ENCODE measurements at regions not wholly inside any gene's neighbourhood (a gene's known extent, or its start where the extent isn't known, plus 50 kb on each side); places are given as distances from the start of the nearest gene placed in this dataset.

- H3K4me3 ChIP-seq = no peak overlapping the region
- H3K4me1 ChIP-seq (replicated peaks) = no peaks in the 10 kb centered on the region
- TF ChIP-seq, protein P1, sequence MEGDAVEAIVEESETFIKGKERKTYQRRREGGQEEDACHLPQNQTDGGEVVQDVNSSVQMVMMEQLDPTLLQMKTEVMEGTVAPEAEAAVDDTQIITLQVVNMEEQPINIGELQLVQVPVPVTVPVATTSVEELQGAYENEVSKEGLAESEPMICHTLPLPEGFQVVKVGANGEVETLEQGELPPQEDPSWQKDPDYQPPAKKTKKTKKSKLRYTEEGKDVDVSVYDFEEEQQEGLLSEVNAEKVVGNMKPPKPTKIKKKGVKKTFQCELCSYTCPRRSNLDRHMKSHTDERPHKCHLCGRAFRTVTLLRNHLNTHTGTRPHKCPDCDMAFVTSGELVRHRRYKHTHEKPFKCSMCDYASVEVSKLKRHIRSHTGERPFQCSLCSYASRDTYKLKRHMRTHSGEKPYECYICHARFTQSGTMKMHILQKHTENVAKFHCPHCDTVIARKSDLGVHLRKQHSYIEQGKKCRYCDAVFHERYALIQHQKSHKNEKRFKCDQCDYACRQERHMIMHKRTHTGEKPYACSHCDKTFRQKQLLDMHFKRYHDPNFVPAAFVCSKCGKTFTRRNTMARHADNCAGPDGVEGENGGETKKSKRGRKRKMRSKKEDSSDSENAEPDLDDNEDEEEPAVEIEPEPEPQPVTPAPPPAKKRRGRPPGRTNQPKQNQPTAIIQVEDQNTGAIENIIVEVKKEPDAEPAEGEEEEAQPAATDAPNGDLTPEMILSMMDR (IDR thresholded peaks at IDR 0.05) = no peak
- TF ChIP-seq POLR2AphosphoS5 (IDR thresholded peaks at IDR 0.05) = no peak
- TF ChIP-seq POLR2A (IDR thresholded peaks at IDR 0.05) = no peak
- no peaks in the 10 kb centered on the region for H3K9me3 ChIP-seq
- no peak overlapping the region for H3K27ac ChIP-seq
- no peak for DNase-seq (ENCODE audit: low spot score)
- no peaks in the 10 kb centered on the region for H3K36me3 ChIP-seq
- no peaks in the 10 kb centered on the region for H3K27me3 ChIP-seq (replicated peaks; ENCODE audit: insufficient read depth)
- intact Hi-C loops (cut with DNase I) = no loop called here
Measured at GRCh38 chr17:68732301-68732749, 131.2 kb upstream of the FAM20A start.

GRCh38 chr17:68731465-68731864, 130.3 kb upstream of the FAM20A start:
- H3K9me3 ChIP-seq = no peaks in the 10 kb centered on the region
- no peak for DNase-seq (ENCODE audit: low spot score)
- no peak overlapping the region for H3K4me3 ChIP-seq
- no peaks in the 10 kb centered on the region for H3K27me3 ChIP-seq (replicated peaks; ENCODE audit: insufficient read depth)
- 84% methylated on average over 4 of the region's 4 CpGs for WGBS
- H3K4me1 ChIP-seq (replicated peaks) = no peaks in the 10 kb centered on the region
- intact Hi-C loops (cut with DNase I) = no loop called here
- H3K27ac ChIP-seq = no peak overlapping the region
- TF ChIP-seq, protein P1 (IDR thresholded peaks at IDR 0.05) = no peak
- no peak for TF ChIP-seq POLR2A (IDR thresholded peaks at IDR 0.05)
- no peak for TF ChIP-seq POLR2AphosphoS5 (IDR thresholded peaks at IDR 0.05)
- H3K36me3 ChIP-seq = no peaks in the 10 kb centered on the region

DNA sequence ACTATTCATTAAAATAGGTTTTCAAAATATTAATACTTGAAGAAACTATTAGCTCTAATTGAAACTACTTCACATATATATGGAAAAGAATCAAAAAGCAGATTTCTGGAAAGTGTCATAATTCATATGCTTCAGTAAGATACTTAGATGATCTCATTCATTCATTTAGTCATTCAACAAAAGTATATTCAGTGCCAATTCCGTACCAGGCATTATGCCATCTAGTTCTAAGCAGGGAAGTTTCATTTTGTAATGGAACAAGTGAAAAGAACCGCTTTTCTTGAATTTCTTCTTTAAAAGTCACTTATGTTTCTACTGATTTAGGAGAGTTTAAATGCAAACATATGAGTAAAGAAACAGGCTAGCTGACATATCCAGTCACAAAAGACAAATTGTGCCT, 118.3 kb upstream of the FAM20A start:
- H3K36me3 ChIP-seq = no peaks in the 10 kb centered on the region
- 53% methylated on average over 2 of the region's 2 CpGs for WGBS
- intact Hi-C loops (cut with DNase I) = no loop called here
- no peak for DNase-seq (ENCODE audit: low spot score)
- no peaks in the 10 kb centered on the region for H3K27me3 ChIP-seq (replicated peaks; ENCODE audit: insufficient read depth)
- no peaks in the 10 kb centered on the region for H3K9me3 ChIP-seq
- no peak for TF ChIP-seq POLR2A (IDR thresholded peaks at IDR 0.05)
- TF ChIP-seq, protein P1 (IDR thresholded peaks at IDR 0.05) = no peak
- no peak for TF ChIP-seq POLR2AphosphoS5 (IDR thresholded peaks at IDR 0.05)
- H3K4me1 ChIP-seq (replicated peaks) = no peaks in the 10 kb centered on the region
- H3K27ac ChIP-seq = no peak overlapping the region
- no peak overlapping the region for H3K4me3 ChIP-seq

DNA sequence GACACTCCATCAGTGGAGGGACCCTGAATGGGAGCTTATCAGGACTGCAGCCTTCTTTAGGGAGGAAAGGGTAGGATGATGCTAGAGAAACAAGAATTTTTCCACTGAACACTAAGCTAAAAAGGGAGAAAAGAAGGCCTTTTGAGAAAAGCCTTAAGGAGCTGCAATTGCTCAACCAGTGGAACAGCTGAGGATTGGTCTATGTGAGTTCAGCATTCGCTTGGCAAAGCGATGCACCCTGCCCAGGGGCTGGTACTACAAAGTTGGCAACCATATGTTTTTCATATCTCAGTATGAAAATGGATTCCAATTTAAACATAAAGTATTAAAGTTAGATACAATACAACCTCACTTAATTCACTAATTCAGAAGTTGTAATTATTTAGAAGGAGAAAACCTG, 117.8 kb upstream of the FAM20A start:
- H3K9me3 ChIP-seq = no peaks in the 10 kb centered on the region
- no peak overlapping the region for H3K4me3 ChIP-seq
- H3K27ac ChIP-seq = no peak overlapping the region
- 98% methylated on average over 2 of the region's 2 CpGs for WGBS
- no peaks in the 10 kb centered on the region for H3K36me3 ChIP-seq
- no peaks in the 10 kb centered on the region for H3K27me3 ChIP-seq (replicated peaks; ENCODE audit: insufficient read depth)
- no peak for TF ChIP-seq POLR2A (IDR thresholded peaks at IDR 0.05)
- TF ChIP-seq POLR2AphosphoS5 (IDR thresholded peaks at IDR 0.05) = no peak
- TF ChIP-seq, protein P1 (IDR thresholded peaks at IDR 0.05) = no peak
- no peak for DNase-seq (ENCODE audit: low spot score)
- H3K4me1 ChIP-seq (replicated peaks) = no peaks in the 10 kb centered on the region
- intact Hi-C loops (cut with DNase I) = no loop called here

- no peaks in the 10 kb centered on the region for H3K27me3 ChIP-seq (replicated peaks; ENCODE audit: insufficient read depth)
- DNase-seq (ENCODE audit: low spot score) = no peak
- H3K27ac ChIP-seq = no peak overlapping the region
- no peaks in the 10 kb centered on the region for H3K9me3 ChIP-seq
- H3K36me3 ChIP-seq = no peaks in the 10 kb centered on the region
- intact Hi-C loops (cut with DNase I) = no loop called here
- TF ChIP-seq, protein P1 (IDR thresholded peaks at IDR 0.05) = no peak
- TF ChIP-seq POLR2AphosphoS5 (IDR thresholded peaks at IDR 0.05) = no peak
- no peak for TF ChIP-seq POLR2A (IDR thresholded peaks at IDR 0.05)
- no peak overlapping the region for H3K4me3 ChIP-seq
- H3K4me1 ChIP-seq (replicated peaks) = no peaks in the 10 kb centered on the region
Measured at GRCh38 chr17:68718465-68718864, 117.3 kb upstream of the FAM20A start.
